H1 (cell line): ENCODE measurements at regions not wholly inside any gene's neighbourhood (a gene's known extent, or its start where the extent isn't known, plus 50 kb on each side); places are given as distances from the start of the nearest gene placed in this dataset.

Source experiments
- CTCF ChIA-PET: fragments of 300-600 bp; sonication (Branson Sonifier 250); formaldehyde crosslinking; loops from one replicate; lab custom pipeline; 2021; ENCODE audit not compliant: partially characterized antibody; lab: Charles Lee
- POLR2A ChIA-PET: fragments of 300-600 bp; sonication (Branson Sonifier 250); formaldehyde crosslinking; loops from one replicate; lab custom pipeline; 2021; ENCODE audit warnings: inconsistent platforms; ENCODE audit not compliant: partially characterized antibody; lab: Charles Lee
- DNase-seq, 2 experiments: peaks; one replicate each; pipeline versions ENCODE4 v3.0.0 to v3.0.0-alpha.2; 2010 to 2022; ENCODE audit warnings: low spot score in 2 of 2, low read depth in 1 of 2, mixed read lengths in 1 of 2
- FAIRE-seq: peaks from 2 replicates; lab custom pipeline; 2011; peaks lifted over from hg19 to GRCh38; lab: Jason Lieb, UNC
- H2AFZ ChIP-seq: 2 replicates; pipeline ENCODE4 v1.8.1; 2012; ENCODE audit warnings: low read length, inconsistent platforms
- H2AK5ac ChIP-seq: 2 replicates; pipeline ENCODE4 v1.6.1; 2013; ENCODE audit warnings: low read depth, low read length
- H2BK120ac ChIP-seq: replicated peaks from 2 replicates; pipeline ENCODE3; 2013; ENCODE audit warnings: low read depth, low read length, inconsistent platforms
- H2BK12ac ChIP-seq: 2 replicates; pipeline ENCODE4 v1.6.1; 2013; ENCODE audit warnings: low read depth, low read length
- H2BK15ac ChIP-seq: 2 replicates; pipeline ENCODE4 v1.6.1; 2013; ENCODE audit warnings: low read length
- H2BK20ac ChIP-seq: 2 replicates; pipeline ENCODE4 v1.6.1; 2013; ENCODE audit warnings: low read length
- H2BK5ac ChIP-seq: 2 replicates; pipeline ENCODE4 v1.6.1; 2013; ENCODE audit warnings: low read depth, low read length
- H3K14ac ChIP-seq: 2 replicates; pipeline ENCODE4 v1.6.1; 2013; ENCODE audit warnings: inconsistent platforms; ENCODE audit not compliant: insufficient read length
- H3K18ac ChIP-seq: 2 replicates; pipeline ENCODE4 v1.6.1; 2013; ENCODE audit warnings: low read length; ENCODE audit errors: extremely low read depth
- H3K23ac ChIP-seq: 2 replicates; pipeline ENCODE4 v1.6.1; 2013; ENCODE audit warnings: inconsistent platforms; ENCODE audit not compliant: insufficient read length
- H3K23me2 ChIP-seq: 2 replicates; pipeline ENCODE4 v1.6.1; 2013; ENCODE audit warnings: low read depth, low read length
- H3K27ac ChIP-seq: 2 replicates; pipeline ENCODE4 v1.6.1; 2011; ENCODE audit warnings: low read depth, low read length, inconsistent platforms
- H3K27me3 ChIP-seq, 4 experiments: replicated peaks in 1 of 4; 1 replicate in 1 of 4; 2 replicates in 3 of 4; pipeline versions ENCODE4 v1.6.1 to v1.8.1; 2011 to 2013; ENCODE audit warnings: low read length in 3 of 4, mild to moderate bottlenecking in 3 of 4, inconsistent platforms in 2 of 4, mixed read lengths in 2 of 4, moderate library complexity in 1 of 4; ENCODE audit not compliant: control insufficient read depth in 3 of 4, insufficient read depth in 3 of 4; ENCODE audit errors: extremely low read depth in 1 of 4
- H3K36me3 ChIP-seq, 4 experiments: 2 replicates each; pipeline versions ENCODE4 v1.6.1 to v1.8.1; 2011 to 2013; ENCODE audit warnings: mild to moderate bottlenecking in 4 of 4, low read length in 3 of 4, moderate library complexity in 2 of 4, control low read depth in 1 of 4, inconsistent platforms in 1 of 4; ENCODE audit not compliant: insufficient read depth in 4 of 4, control insufficient read depth in 2 of 4
- H3K4ac ChIP-seq: replicated peaks from 2 replicates; pipeline ENCODE3; 2013; ENCODE audit warnings: low read length, low read depth, mixed read lengths, inconsistent platforms; ENCODE audit not compliant: insufficient read length
- H3K4me1 ChIP-seq, 4 experiments: replicated peaks in 1 of 4; 1 replicate in 1 of 4; 2 replicates in 3 of 4; pipeline versions ENCODE4 v1.6.1 to v1.8.1; 2011 to 2013; ENCODE audit warnings: low read length in 3 of 4, inconsistent platforms in 2 of 4, mixed read lengths in 1 of 4; ENCODE audit not compliant: insufficient read depth in 4 of 4, control insufficient read depth in 3 of 4
- H3K4me2 ChIP-seq, 2 experiments: 2 replicates each; pipeline versions ENCODE4 v1.6.1 to v1.8.1; 2011 to 2013; ENCODE audit warnings: low read depth in 2 of 2, low read length in 2 of 2, control low read depth in 1 of 2, inconsistent platforms in 1 of 2, mild to moderate bottlenecking in 1 of 2; ENCODE audit not compliant: insufficient read depth in 1 of 2
- H3K4me3 ChIP-seq, 4 experiments: fragments of 200-600, 300-600 bp in 1 of 4; sonication (generic), shearing (Covaris generic), sonication (Bioruptor Twin) in 1 of 4; 2 replicates each; pipeline versions ENCODE4 v1.5.1 to v1.8.1; 2011 to 2016; ENCODE audit warnings: low read length in 4 of 4, low read depth in 3 of 4, control low read depth in 2 of 4, inconsistent platforms in 2 of 4, mild to moderate bottlenecking in 2 of 4, mixed read lengths in 1 of 4, moderate library complexity in 1 of 4; ENCODE audit not compliant: insufficient read depth in 2 of 4; ENCODE audit errors: extremely low read depth in 1 of 4
- H3K56ac ChIP-seq: replicated peaks from 2 replicates; pipeline ENCODE3; 2013; ENCODE audit warnings: low read depth, mild to moderate bottlenecking, mixed read lengths, low read length, inconsistent platforms; ENCODE audit not compliant: insufficient read length
- H3K79me1 ChIP-seq: 2 replicates; pipeline ENCODE4 v1.6.1; 2013; ENCODE audit warnings: low read depth, low read length, control low read depth
- H3K79me2 ChIP-seq, 2 experiments: 2 replicates each; pipeline versions ENCODE4 v1.6.1 to v1.8.1; 2012 to 2013; ENCODE audit warnings: low read length in 2 of 2, mild to moderate bottlenecking in 2 of 2, inconsistent platforms in 1 of 2; ENCODE audit not compliant: insufficient read depth in 2 of 2, control insufficient read depth in 1 of 2
- H3K9ac ChIP-seq, 4 experiments: replicated peaks in 1 of 4; 1 replicate in 1 of 4; 2 replicates in 3 of 4; pipeline versions ENCODE4 v1.6.1 to v1.8.1; 2011 to 2013; ENCODE audit warnings: low read depth in 3 of 4, low read length in 3 of 4, control low read depth in 2 of 4, mild to moderate bottlenecking in 2 of 4, moderate library complexity in 2 of 4, inconsistent platforms in 1 of 4; ENCODE audit errors: extremely low read depth in 1 of 4
- H3K9me3 ChIP-seq, 2 experiments: 2 replicates each; pipeline versions ENCODE4 v1.6.1 to v1.8.1; 2012 to 2013; ENCODE audit warnings: mild to moderate bottlenecking in 2 of 2, moderate library complexity in 2 of 2, control low read depth in 1 of 2, inconsistent platforms in 1 of 2, low read depth in 1 of 2, low read length in 1 of 2, mixed read lengths in 1 of 2; ENCODE audit not compliant: insufficient read depth in 2 of 2
- H4K20me1 ChIP-seq, 2 experiments: replicated peaks in 1 of 2; 2 replicates each; pipeline versions ENCODE3 to v1.8.1; 2011 to 2013; ENCODE audit warnings: inconsistent platforms in 2 of 2, low read length in 2 of 2, mild to moderate bottlenecking in 1 of 2; ENCODE audit not compliant: insufficient read depth in 2 of 2, control insufficient read depth in 1 of 2
- H4K5ac ChIP-seq: 2 replicates; pipeline ENCODE4 v1.6.1; 2013; ENCODE audit warnings: low read length, low read depth, mixed read lengths, inconsistent platforms; ENCODE audit not compliant: insufficient read length
- H4K8ac ChIP-seq: 2 replicates; pipeline ENCODE4 v1.8.0; 2013; ENCODE audit warnings: mild to moderate bottlenecking, moderate library complexity, low read length, inconsistent platforms; ENCODE audit not compliant: insufficient read depth; ENCODE audit errors: extremely low read depth
- H4K91ac ChIP-seq: replicated peaks from 2 replicates; pipeline ENCODE3; 2013; ENCODE audit warnings: low read length, mixed read lengths, inconsistent platforms; ENCODE audit not compliant: insufficient read length
- BCL11A ChIP-seq, 2 experiments: IDR thresholded peaks; one replicate each; pipeline ENCODE4 v1.6.1; 2011; ENCODE audit warnings: low read depth in 2 of 2, low read length in 2 of 2, mild to moderate bottlenecking in 2 of 2
- BRCA1 ChIP-seq: IDR thresholded peaks from 2 replicates; pipeline ENCODE4 v1.6.1; 2012; ENCODE audit warnings: low read depth, low read length, improper control_type of control experiment
- CBX5 ChIP-seq: fragments of 300-800, 300-1000 bp; sonication (generic); IDR thresholded peaks from 2 replicates; pipeline ENCODE4 v1.7.1; 2016; ENCODE audit warnings: antibody characterized with exemption, low read length, low read depth
- CHD2 ChIP-seq: IDR thresholded peaks from 2 replicates; pipeline ENCODE4 v1.6.1; 2012; ENCODE audit warnings: low read length, improper control_type of control experiment
- CREB1 ChIP-seq: IDR thresholded peaks from 2 replicates; pipeline ENCODE4 v1.6.1; 2012; ENCODE audit warnings: inconsistent platforms
- EGR1 ChIP-seq: IDR thresholded peaks from 2 replicates; pipeline ENCODE4 v1.6.1; 2011; ENCODE audit warnings: low read depth, low read length, borderline replicate concordance
- EZH2 ChIP-seq: fragments of 200-600 bp; sonication (generic); IDR thresholded peaks from 2 replicates; pipeline ENCODE4 v1.7.1; 2012; ENCODE audit warnings: low read depth, mild to moderate bottlenecking, moderate library complexity, low read length, inconsistent platforms; ENCODE audit not compliant: severe bottlenecking
- GTF2F1 ChIP-seq: IDR thresholded peaks from 2 replicates; pipeline ENCODE4 v1.6.1; 2012; ENCODE audit warnings: low read depth, low read length, improper control_type of control experiment, borderline replicate concordance
- KDM4A ChIP-seq: IDR thresholded peaks from one replicate; pipeline ENCODE4 v1.7.1; 2012; ENCODE audit warnings: low read depth, mild to moderate bottlenecking, moderate library complexity, low read length, inconsistent platforms; ENCODE audit not compliant: severe bottlenecking
- NANOG ChIP-seq: IDR thresholded peaks from 2 replicates; pipeline ENCODE4 v1.6.1; 2011; ENCODE audit warnings: low read length, low read depth, mild to moderate bottlenecking, inconsistent platforms; ENCODE audit not compliant: insufficient read depth, poor library complexity, severe bottlenecking
- SIX5 ChIP-seq: IDR thresholded peaks from 2 replicates; pipeline ENCODE4 v1.6.1; 2011; ENCODE audit warnings: mild to moderate bottlenecking, low read depth, low read length
- SUZ12 ChIP-seq: fragments of 200-600 bp; sonication (generic); IDR thresholded peaks from 2 replicates; pipeline ENCODE4 v1.6.1; 2012; ENCODE audit warnings: mild to moderate bottlenecking, inconsistent platforms, low read length, moderate library complexity, mixed read lengths
- YY1 ChIP-seq: IDR thresholded peaks from 2 replicates; pipeline ENCODE4 v1.6.1; 2011; ENCODE audit warnings: low read depth, mild to moderate bottlenecking, low read length
- WGBS, 2 experiments: shearing (Covaris generic) in 1 of 2; methylation state at CpG; one replicate each; pipeline versions ENCODE4 v1.1.6 to v1.1.7; 2013 to 2015; ENCODE audit warnings: low lambda C conversion rate in 2 of 2, mixed read lengths in 2 of 2, inconsistent platforms in 1 of 2, low coverage in 1 of 2, missing lambda C conversion rate in 1 of 2; ENCODE audit not compliant: insufficient replicate concordance in 2 of 2, insufficient coverage in 1 of 2, insufficient read length in 1 of 2; ENCODE audit errors: extremely low coverage in 1 of 2, missing lambda C conversion rate in 1 of 2; 5-methylcytosine and 5-hydroxymethylcytosine counted together
- TF ChIP-seq, protein P1 (sequence below): IDR thresholded peaks from 2 replicates; pipeline ENCODE4 v1.6.1; 2011; ENCODE audit warnings: low read depth, mild to moderate bottlenecking, low read length; ENCODE audit not compliant: insufficient read depth

DNA sequence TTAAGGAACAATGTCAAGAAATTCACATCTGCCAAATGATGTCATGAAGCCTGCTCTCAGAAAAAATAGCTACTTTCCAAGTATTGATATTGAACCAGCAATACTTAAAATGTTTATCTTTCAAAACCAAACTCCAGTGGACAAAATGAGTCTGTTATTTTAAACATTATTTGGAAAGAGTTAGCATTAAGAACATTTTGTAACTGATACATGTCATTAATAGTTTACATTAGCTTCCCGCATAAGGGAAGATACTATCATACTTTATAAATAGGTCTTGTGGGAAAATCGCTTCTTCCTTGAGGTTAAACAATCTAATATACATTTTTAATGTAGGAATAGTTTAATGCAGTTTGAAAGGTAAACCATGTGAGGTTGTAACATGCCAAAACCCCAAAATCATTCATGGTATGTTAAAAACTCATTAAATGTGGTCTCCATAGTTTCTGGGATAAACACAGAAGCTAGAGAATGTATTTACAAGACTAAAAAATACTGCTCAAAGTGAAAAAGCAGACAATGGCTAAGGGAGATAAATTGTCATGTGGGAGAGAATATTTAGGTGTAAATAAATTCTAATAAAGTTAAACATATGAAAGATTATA lies 73.4 kb upstream of the ATP2B1 start:
- H2BK12ac ChIP-seq: no peak overlapping the region
- H2AK5ac ChIP-seq: no peak overlapping the region
- H3K23me2 ChIP-seq: no peaks in the 10 kb centered on the region
- H2BK15ac ChIP-seq: no peak overlapping the region
- H3K56ac ChIP-seq: no peak overlapping the region
- no peak overlapping the region for H3K18ac ChIP-seq
- no peak overlapping the region for H4K8ac ChIP-seq
- 95% methylated on average over 2 of the region's 2 CpGs; no CpG with 5 or more reads in 1 of the 2 experiments for WGBS, 2 experiments
- no peak overlapping the region for H3K4ac ChIP-seq
- ChIA-PET CTCF (interaction anchor here (1.5 kb wide), 1 partner anchor 15 kb away, joined by 4 read pairs; no protein-coding TSS in a partner anchor), POLR2A (no interaction called here)
- no peaks in the 10 kb centered on the region for H3K79me2 ChIP-seq
- H3K14ac ChIP-seq: no peak overlapping the region
- H3K4me3 ChIP-seq: no peak overlapping the region
- no peaks in the 10 kb centered on the region for H3K36me3 ChIP-seq
- H3K4me1 ChIP-seq: no peaks in the 10 kb centered on the region
- H3K27me3 ChIP-seq: no peaks in the 10 kb centered on the region
- FAIRE-seq (no peak), DNase-seq (no peak)
- H3K79me1 ChIP-seq: no peaks in the 10 kb centered on the region
- H2BK120ac ChIP-seq: no peak overlapping the region
- no peak overlapping the region for H3K9ac ChIP-seq
- H4K91ac ChIP-seq: no peak overlapping the region
- H2BK20ac ChIP-seq: no peak overlapping the region
- peaks cover 13 to 14% of the 10 kb centered on the region in 2 experiments for H3K9me3 ChIP-seq
- no peak overlapping the region for H3K27ac ChIP-seq
- H4K20me1 ChIP-seq: no peaks in the 10 kb centered on the region
- no peak overlapping the region for H2AFZ ChIP-seq
- H3K4me2 ChIP-seq: no peak overlapping the region
- no peak overlapping the region for H2BK5ac ChIP-seq
- H4K5ac ChIP-seq: no peak overlapping the region
- H3K23ac ChIP-seq: no peak overlapping the region
- no peak for TF ChIP-seq EZH2
- TF ChIP-seq BCL11A (IDR thresholded peaks at IDR 0.05; ENCODE audit: low read depth in 2 of 2, low read length in 2 of 2): no peak
- TF ChIP-seq SUZ12: no peak
- TF ChIP-seq, protein P1, sequence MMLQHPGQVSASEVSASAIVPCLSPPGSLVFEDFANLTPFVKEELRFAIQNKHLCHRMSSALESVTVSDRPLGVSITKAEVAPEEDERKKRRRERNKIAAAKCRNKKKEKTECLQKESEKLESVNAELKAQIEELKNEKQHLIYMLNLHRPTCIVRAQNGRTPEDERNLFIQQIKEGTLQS: no peak
- TF ChIP-seq GTF2F1: no peak
- TF ChIP-seq CREB1: no peak
- TF ChIP-seq KDM4A: no peak
- no peak for TF ChIP-seq CBX5
- TF ChIP-seq SIX5: no peak
- TF ChIP-seq NANOG: no peak
- TF ChIP-seq BRCA1: no peak
- TF ChIP-seq CHD2: no peak
- no peak for TF ChIP-seq YY1
- no peak for TF ChIP-seq EGR1
